Esophagus muscularis mucosa (tissue), 4 donors: ENCODE measurements at regions not wholly inside any gene's neighbourhood (a gene's known extent, or its start where the extent isn't known, plus 50 kb on each side); places are given as distances from the start of the nearest gene placed in this dataset.
"Not testable (repeated sequence)": the region's sequence is repeated elsewhere in the genome, so short reads cannot be mapped to it uniquely, and the experiment has no call there.

Source experiments
- DNase-seq: peaks from one replicate; pipeline ENCODE4 v3.0.0-alpha.2; 2017; ENCODE audit errors: extremely low spot score
- H3K27ac ChIP-seq, 4 donors: fragments of 200-600 bp; sonication (generic); replicated peaks in 1 of 4; 1 replicate in 3 of 4; 2 replicates in 1 of 4; pipeline ENCODE4 v1.5.1; 2016 to 2019; ENCODE audit warnings: mild to moderate bottlenecking in 1 of 4
- H3K27me3 ChIP-seq, 4 donors: fragments of 200-600 bp; sonication (generic); one replicate each; pipeline versions ENCODE4 v1.5.1 to v1.6.0; 2016 to 2019
- H3K36me3 ChIP-seq, 4 donors: fragments of 200-600 bp; sonication (generic); one replicate each; pipeline ENCODE4 v1.5.1; 2016 to 2019
- H3K4me1 ChIP-seq, 4 donors: fragments of 200-600 bp; sonication (generic); one replicate each; pipeline ENCODE4 v1.5.1; 2016 to 2019
- H3K4me3 ChIP-seq, 4 donors: fragments of 200-600 bp; sonication (generic); 1 replicate in 2 of 4; 2 replicates in 2 of 4; pipeline ENCODE4 v1.5.1; 2016 to 2019; ENCODE audit warnings: mild to moderate bottlenecking in 4 of 4, moderate library complexity in 1 of 4
- H3K9me3 ChIP-seq, 4 donors: fragments of 200-600 bp; sonication (generic); 1 replicate in 3 of 4; 2 replicates in 1 of 4; pipeline ENCODE4 v1.5.1; 2016 to 2019
- CTCF ChIP-seq, 3 experiments: fragments of 200-600 bp in 2 of 3; fragments of 450-650 bp in 1 of 3; sonication (generic) in 2 of 3; IDR thresholded peaks; one replicate each; pipeline ENCODE4 v1.5.1; 2017 to 2019; ENCODE audit warnings: antibody characterized with exemption in 3 of 3, mild to moderate bottlenecking in 2 of 3, moderate library complexity in 1 of 3
- EP300 ChIP-seq: sonication (generic); formaldehyde crosslinking; IDR thresholded peaks from one replicate; pipeline ENCODE4 v1.6.1; 2017; ENCODE audit warnings: antibody characterized with exemption
- POLR2A ChIP-seq: fragments of 450-650 bp; IDR thresholded peaks from one replicate; pipeline ENCODE4 v1.6.1; 2017; ENCODE audit warnings: antibody characterized with exemption, moderate library complexity, mild to moderate bottlenecking, low read depth
- POLR2AphosphoS5 ChIP-seq, 2 donors: sonication (generic); formaldehyde crosslinking; IDR thresholded peaks; one replicate each; pipeline ENCODE4 v1.6.1; 2017; ENCODE audit warnings: antibody characterized with exemption in 2 of 2
- WGBS: methylation state at CpG from one replicate; pipeline ENCODE4 v1.1.5; 2018; 5-methylcytosine and 5-hydroxymethylcytosine counted together
- intact Hi-C: fragments of 100-400 bp; cut with DNase I; formaldehyde crosslinking; loops from one replicate; pipeline ENCODE4 v1.15.1; 2023

- Histone ChIP-seq H3K9me3 (no peaks in the 10 kb centered on the region), H3K4me3 (no peak overlapping the region), H3K36me3 (no peaks in the 10 kb centered on the region), H3K27ac (no peak overlapping the region), H3K4me1 (no peaks in the 10 kb centered on the region), H3K27me3 (no peaks in the 10 kb centered on the region)
- TF ChIP-seq POLR2AphosphoS5 (IDR thresholded peaks at IDR 0.05), result no peak
- TF ChIP-seq POLR2A, result no peak
- TF ChIP-seq CTCF (IDR thresholded peaks at IDR 0.05), result no peak
- TF ChIP-seq EP300, result no peak
- WGBS, result 74% methylated on average over 1 of the region's 1 CpG
- no peak for DNase-seq
- intact Hi-C loops, result no loop called here
These were observed 438.9 kb upstream of the ZP4 start for GRCh38 chr1:238329671-238330070.

- intact Hi-C loops, H3K27ac ChIP-seq, DNase-seq, H3K27me3 ChIP-seq, H3K36me3 ChIP-seq, H3K4me3 ChIP-seq, H3K9me3 ChIP-seq, H3K4me1 ChIP-seq: not testable (repeated sequence)
- WGBS, result 96% methylated on average over 14 of the region's 22 CpGs
These were observed 436.3 kb upstream of the ZP4 start for GRCh38 chr1:238327033-238327432.

DNA sequence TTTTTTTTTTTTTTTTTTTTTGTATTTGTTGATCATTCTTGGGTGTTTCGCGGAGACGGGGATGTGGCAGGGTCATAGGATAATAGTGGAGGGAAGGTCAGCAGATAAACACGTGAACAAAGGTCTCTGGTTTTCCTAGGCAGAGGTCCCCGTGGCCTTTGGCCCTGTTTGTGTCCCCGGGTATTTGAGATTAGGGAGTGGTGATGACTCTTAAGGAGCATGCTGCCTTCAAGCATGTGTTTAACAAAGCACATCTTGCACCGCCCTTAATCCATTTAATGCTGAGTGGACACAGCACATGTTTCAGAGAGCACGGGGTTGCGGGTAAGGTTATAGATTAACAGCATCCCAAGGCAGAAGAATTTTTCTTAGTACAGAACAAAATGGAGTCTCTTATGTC, 435.8 kb upstream of the ZP4 start:
- WGBS, result 93% methylated on average over 9 of the region's 9 CpGs
- intact Hi-C loops, result not testable (repeated sequence)

DNA sequence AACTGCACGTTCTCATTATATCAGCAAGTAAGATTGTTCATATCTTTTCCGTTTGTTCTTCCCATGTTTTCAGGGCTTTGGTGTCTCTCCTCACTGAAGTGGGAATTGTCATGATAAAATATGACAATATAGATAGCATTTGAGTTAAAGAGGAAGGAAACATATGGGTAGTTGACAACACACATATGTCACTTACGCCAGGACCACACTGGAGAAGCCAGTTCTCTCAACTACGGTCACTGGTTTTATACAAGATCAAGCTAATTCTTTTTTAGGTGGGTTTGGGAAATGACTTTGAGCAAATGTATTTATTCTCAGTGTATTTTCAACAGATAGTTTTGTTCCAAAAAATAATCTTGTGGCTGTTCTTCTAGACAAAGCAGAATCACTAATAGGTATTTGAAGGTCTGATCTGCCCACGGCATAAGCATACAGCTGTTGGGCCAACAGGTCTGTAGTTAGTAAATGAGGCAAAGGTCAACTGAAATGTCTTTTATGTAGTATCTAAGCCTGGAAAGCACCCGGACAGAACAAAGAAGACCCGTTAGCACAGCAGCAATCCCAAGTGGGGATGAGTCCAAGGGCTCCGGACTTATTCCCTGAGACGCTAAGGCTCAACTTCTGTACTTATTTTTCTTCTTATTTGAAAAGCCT, 433.6 kb upstream of the ZP4 start:
- H3K4me3 ChIP-seq, result no peak overlapping the region
- H3K27me3 ChIP-seq, result no peaks in the 10 kb centered on the region
- intact Hi-C loops, result no loop called here
- no peak overlapping the region for H3K27ac ChIP-seq
- no peak for DNase-seq
- H3K36me3 ChIP-seq, result no peaks in the 10 kb centered on the region
- H3K9me3 ChIP-seq, result no peaks in the 10 kb centered on the region
- H3K4me1 ChIP-seq, result no peaks in the 10 kb centered on the region
- TF ChIP-seq CTCF (IDR thresholded peaks at IDR 0.05) (no peak), EP300 (no peak), POLR2A (no peak), POLR2AphosphoS5 (IDR thresholded peaks at IDR 0.05) (no peak)
- WGBS, result 81% methylated on average over 9 of the region's 9 CpGs

More for the DNA sequence above, 435.8 kb upstream of the ZP4 start:
- not testable (repeated sequence) for H3K27me3 ChIP-seq, H3K4me1 ChIP-seq, H3K36me3 ChIP-seq, H3K27ac ChIP-seq, DNase-seq, H3K4me3 ChIP-seq, H3K9me3 ChIP-seq

- no peaks in the 10 kb centered on the region for H3K9me3 ChIP-seq
- H3K27ac ChIP-seq, result no peak overlapping the region
- no peaks in the 10 kb centered on the region for H3K27me3 ChIP-seq
- H3K36me3 ChIP-seq, result no peaks in the 10 kb centered on the region
- WGBS, result 95% methylated on average over 3 of the region's 3 CpGs
- no peak for DNase-seq
- no peak overlapping the region for H3K4me3 ChIP-seq
- intact Hi-C loops, result no loop called here
- TF ChIP-seq POLR2A (no peak), CTCF (IDR thresholded peaks at IDR 0.05) (no peak), EP300 (no peak), POLR2AphosphoS5 (IDR thresholded peaks at IDR 0.05) (no peak)
- H3K4me1 ChIP-seq, result no peaks in the 10 kb centered on the region
These were observed 432.8 kb upstream of the ZP4 start for GRCh38 chr1:238323490-238323889.

DNA sequence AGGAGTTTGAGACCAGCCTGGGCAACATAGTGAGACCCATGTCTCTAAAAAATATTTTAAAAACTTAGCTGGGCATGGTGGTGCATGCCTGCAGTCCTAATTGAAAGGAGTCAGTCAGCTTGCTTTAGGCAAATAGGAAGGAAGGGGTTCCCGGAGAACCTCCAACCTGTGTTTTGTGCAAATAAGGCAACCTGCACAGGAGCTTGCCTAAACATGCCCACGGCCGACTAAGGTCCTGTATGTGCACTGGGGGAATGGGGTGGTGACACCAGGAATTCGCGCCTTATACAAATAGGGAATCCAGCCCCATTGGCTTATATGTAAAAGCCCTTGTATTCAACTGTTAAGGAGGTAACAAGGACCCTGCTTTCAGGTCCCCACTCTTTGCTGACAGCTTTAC, 429.2 kb upstream of the ZP4 start:
- TF ChIP-seq POLR2A, result no peak
- TF ChIP-seq POLR2AphosphoS5 (IDR thresholded peaks at IDR 0.05), result no peak
- no peak for TF ChIP-seq EP300
- no peak for TF ChIP-seq CTCF (IDR thresholded peaks at IDR 0.05)
- Histone ChIP-seq H3K9me3 (no peaks in the 10 kb centered on the region), H3K27ac (no peak overlapping the region), H3K27me3 (no peaks in the 10 kb centered on the region), H3K4me1 (no peaks in the 10 kb centered on the region), H3K36me3 (no peaks in the 10 kb centered on the region), H3K4me3 (no peak overlapping the region)
- WGBS, result 80% methylated on average over 5 of the region's 5 CpGs
- DNase-seq, result no peak
- intact Hi-C loops, result no loop called here
